PC-3 (cell line): ENCODE measurements at regions not wholly inside any gene's neighbourhood (a gene's known extent, or its start where the extent isn't known, plus 50 kb on each side); places are given as distances from the start of the nearest gene placed in this dataset.

Experiments
- ATAC-seq: fragments of 200-7000 bp; cut with Tn5 transposase; 2 replicates; pipeline ENCODE4 v1.9.1; 2020; ENCODE audit warnings: mild to moderate bottlenecking, moderate library complexity
- BruUV-seq: library from RNA; stranded (reverse); fragments of 400-500 nt; replicated peaks from 2 replicates; lab custom pipeline; 2021; lab: Mats Ljungman, UMichigan
- CTCF ChIA-PET: fragments of 300-600 bp; sonication (Branson Sonifier 250); formaldehyde crosslinking; loops from one replicate; lab custom pipeline; 2022; ENCODE audit warnings: antibody characterized with exemption; lab: Charles Lee
- POLR2A ChIA-PET: fragments of 300-600 bp; sonication (Branson Sonifier 250); formaldehyde crosslinking; loops from one replicate; lab custom pipeline; 2022; ENCODE audit warnings: antibody characterized with exemption; ENCODE audit not compliant: unreplicated experiment; lab: Charles Lee
- DNase-seq: peaks from one replicate; pipeline ENCODE4 v3.0.0-alpha.2; 2015
- H2AFZ ChIP-seq: fragments of 300-600 bp; sonication (generic); 2 replicates; pipeline ENCODE4 v1.6.0; 2016; ENCODE audit warnings: antibody characterized with exemption, low read length
- H3F3A ChIP-seq: fragments of 300-600 bp; sonication (generic); one replicate; pipeline ENCODE4 v1.6.0; 2017; ENCODE audit warnings: antibody characterized with exemption, low read length, control low read depth, mild to moderate bottlenecking; ENCODE audit not compliant: unreplicated experiment
- H3K27ac ChIP-seq: fragments of 300-600 bp; sonication (generic); 2 replicates; pipeline ENCODE4 v1.5.1; 2016; ENCODE audit warnings: mild to moderate bottlenecking, low read length
- H3K27me3 ChIP-seq: fragments of 300-600 bp; sonication (generic); 2 replicates; pipeline ENCODE4 v1.6.1; 2016; ENCODE audit warnings: low read length, mixed read lengths
- H3K36me3 ChIP-seq: fragments of 300-600 bp; sonication (generic); 2 replicates; pipeline ENCODE4 v1.6.1; 2016; ENCODE audit warnings: low read depth, mixed run types, low read length, mixed read lengths
- H3K4me1 ChIP-seq: fragments of 300-600 bp; sonication (generic); 2 replicates; pipeline ENCODE4 v1.5.1; 2016; ENCODE audit warnings: low read length; ENCODE audit not compliant: insufficient read depth
- H3K4me2 ChIP-seq: fragments of 300-600 bp; sonication (generic); 2 replicates; pipeline ENCODE4 v1.6.0; 2016; ENCODE audit warnings: low read length
- H3K4me3 ChIP-seq: fragments of 300-600 bp; sonication (generic); 2 replicates; pipeline ENCODE4 v1.5.1; 2016; ENCODE audit warnings: mild to moderate bottlenecking, low read length, mixed read lengths
- H3K79me2 ChIP-seq: fragments of 300-600 bp; sonication (generic); 2 replicates; pipeline ENCODE4 v1.6.1; 2017; ENCODE audit warnings: low read length, mixed read lengths
- H3K9ac ChIP-seq: fragments of 300-600 bp; sonication (generic); 2 replicates; pipeline ENCODE4 v1.6.0; 2016; ENCODE audit warnings: mild to moderate bottlenecking, low read length
- H3K9me2 ChIP-seq: fragments of 300-600 bp; sonication (generic); replicated peaks from 2 replicates; pipeline ENCODE4 v1.6.1; 2016; ENCODE audit warnings: mixed run types, low read length, mixed read lengths
- H3K9me3 ChIP-seq: fragments of 300-600 bp; sonication (generic); 2 replicates; pipeline ENCODE4 v1.6.1; 2016; ENCODE audit warnings: low read length, mixed read lengths
- H4K20me1 ChIP-seq: fragments of 300-600 bp; sonication (generic); 2 replicates; pipeline ENCODE4 v1.6.1; 2016; ENCODE audit warnings: low read length, mixed read lengths
- CTCF ChIP-seq: fragments of 300-600 bp; sonication (generic); conservative IDR thresholded peaks from 2 replicates; pipeline ENCODE4 v1.5.1; 2017; ENCODE audit warnings: antibody characterized with exemption, low read depth, mild to moderate bottlenecking, low read length
- EZH2 ChIP-seq: fragments of 300-600 bp; sonication (generic); IDR thresholded peaks from one replicate; pipeline ENCODE4 v1.6.1; 2017; ENCODE audit warnings: antibody characterized with exemption, mild to moderate bottlenecking, low read length; ENCODE audit not compliant: unreplicated experiment
- EZH2phosphoT487 ChIP-seq: fragments of 300-600 bp; sonication (generic); IDR thresholded peaks from 2 replicates; pipeline ENCODE4 v1.6.1; 2018; ENCODE audit warnings: mild to moderate bottlenecking, antibody characterized with exemption, low read length, borderline replicate concordance
- intact Hi-C: fragments of 100-400 bp; cut with micrococcal nuclease; formaldehyde crosslinking; loops from 2 replicates; pipeline ENCODE4 v1.9.0; 2023

GRCh38 chrX:45622538-45622937 is 421.9 kb upstream of the DIPK2B start:
- H3K4me3 ChIP-seq: no peak overlapping the region
- H3K9me3 ChIP-seq: peaks cover 4% of the 10 kb centered on the region
- H3K27ac ChIP-seq: peak overlapping the region; percentile 79
- no peak overlapping the region for H2AFZ ChIP-seq
- peaks cover 26% of the 10 kb centered on the region for H3K4me1 ChIP-seq
- ATAC-seq: peak; percentile 31; the same call in 1 of the 2 replicates
- H3K9me2 ChIP-seq: no peaks in the 10 kb centered on the region
- H3K4me2 ChIP-seq: no peak overlapping the region
- intact Hi-C loops: loop anchor here (2.0 kb wide), 1 partner anchor 88 kb away; no protein-coding TSS in a partner anchor
- peak; percentile 9 for DNase-seq
- 0 out of 2 replicates have a peak overlapping the region, but pooled peaks have one; percentile 11 for H3K9ac ChIP-seq
- POLR2A ChIA-PET: interaction anchor here (0.6 kb wide), 2 partner anchors 92 to 112 kb away, joined by 4 to 11 read pairs; no protein-coding TSS in a partner anchor
- no peaks in the 10 kb centered on the region for H3F3A ChIP-seq
- no peaks in the 10 kb centered on the region for H4K20me1 ChIP-seq
- CTCF ChIA-PET: no interaction called here
- H3K79me2 ChIP-seq: no peaks in the 10 kb centered on the region
- TF ChIP-seq CTCF (no peak), EZH2phosphoT487 (no peak), EZH2 (no peak)
- H3K36me3 ChIP-seq: no peaks in the 10 kb centered on the region
- BruUV-seq: no TSS peak
- H3K27me3 ChIP-seq: no peaks in the 10 kb centered on the region

GRCh38 chrX:45622042-45622423 is 421.4 kb upstream of the DIPK2B start:
- Histone ChIP-seq H3K79me2 (no peaks in the 10 kb centered on the region), H2AFZ (peak overlapping the region; percentile 39; the same call in 1 of the 2 replicates), H3K4me2 (peak overlapping the region; percentile 56; the same call in 1 of the 2 replicates), H3K9me3 (peaks cover 2% of the 10 kb centered on the region), H3K27me3 (no peaks in the 10 kb centered on the region), H3K4me1 (peaks cover 26% of the 10 kb centered on the region), H4K20me1 (no peaks in the 10 kb centered on the region), H3K27ac (peak overlapping the region; percentile 79), H3K4me3 (no peak overlapping the region), H3F3A (no peaks in the 10 kb centered on the region), H3K9ac (peak overlapping the region; percentile 11; the same call in 1 of the 2 replicates), H3K36me3 (no peaks in the 10 kb centered on the region), H3K9me2 (no peaks in the 10 kb centered on the region)
- intact Hi-C loops: loop anchor here (2.0 kb wide), 1 partner anchor 89 kb away; no protein-coding TSS in a partner anchor
- DNase-seq (no peak), ATAC-seq (no peak)
- ChIA-PET POLR2A (no interaction called here), CTCF (no interaction called here)
- no peak for TF ChIP-seq CTCF
- TF ChIP-seq EZH2phosphoT487: no peak
- no peak for TF ChIP-seq EZH2
- BruUV-seq: TSS peak; percentile 82

- ChIA-PET CTCF (no interaction called here), POLR2A (no interaction called here)
- peak overlapping the region; percentile 79 for H3K27ac ChIP-seq
- H3K4me3 ChIP-seq: no peak overlapping the region
- ATAC-seq: peak; percentile 85
- TF ChIP-seq CTCF (no peak), EZH2phosphoT487 (no peak), EZH2 (no peak)
- BruUV-seq: TSS peak; percentile 79
- intact Hi-C loops: loop anchor here (2.0 kb wide), 1 partner anchor 89 kb away; no protein-coding TSS in a partner anchor
- H4K20me1 ChIP-seq: no peaks in the 10 kb centered on the region
- H3F3A ChIP-seq: no peaks in the 10 kb centered on the region
- H3K4me2 ChIP-seq: peak overlapping the region; percentile 56; the same call in 1 of the 2 replicates
- no peaks in the 10 kb centered on the region for H3K9me2 ChIP-seq
- no peaks in the 10 kb centered on the region for H3K36me3 ChIP-seq
- no peaks in the 10 kb centered on the region for H3K27me3 ChIP-seq
- DNase-seq: peak; percentile 78
- peak overlapping the region; percentile 14; the same call in 1 of the 2 replicates for H3K9ac ChIP-seq
- H3K4me1 ChIP-seq: peaks cover 26% of the 10 kb centered on the region
- no peaks in the 10 kb centered on the region for H3K79me2 ChIP-seq
- H2AFZ ChIP-seq: peak overlapping the region; percentile 39; the same call in 1 of the 2 replicates
- H3K9me3 ChIP-seq: no peaks in the 10 kb centered on the region
Observed at GRCh38 chrX:45621376-45622041, 420.8 kb upstream of the DIPK2B start.
